GM20431 (cell line): ENCODE measurements at regions not wholly inside any gene's neighbourhood (a gene's known extent, or its start where the extent isn't known, plus 50 kb on each side); places are given as distances from the start of the nearest gene placed in this dataset.

Source experiments
- in situ Hi-C: fragments of 300-500 bp; cut with MseI, MboI; formaldehyde crosslinking; loops from one replicate; pipeline ENCODE4 v1.15.0; 2020; ENCODE audit warnings: low sequenced_read_pairs; ENCODE audit not compliant: unreplicated experiment

- in situ Hi-C loops: no loop called here
Measured at GRCh38 chr10:110430340-110431273, 67.1 kb upstream of the DUSP5 start.

GRCh38 chr10:110431659-110432058, 66.0 kb upstream of the DUSP5 start:
- in situ Hi-C loops: no loop called here

DNA sequence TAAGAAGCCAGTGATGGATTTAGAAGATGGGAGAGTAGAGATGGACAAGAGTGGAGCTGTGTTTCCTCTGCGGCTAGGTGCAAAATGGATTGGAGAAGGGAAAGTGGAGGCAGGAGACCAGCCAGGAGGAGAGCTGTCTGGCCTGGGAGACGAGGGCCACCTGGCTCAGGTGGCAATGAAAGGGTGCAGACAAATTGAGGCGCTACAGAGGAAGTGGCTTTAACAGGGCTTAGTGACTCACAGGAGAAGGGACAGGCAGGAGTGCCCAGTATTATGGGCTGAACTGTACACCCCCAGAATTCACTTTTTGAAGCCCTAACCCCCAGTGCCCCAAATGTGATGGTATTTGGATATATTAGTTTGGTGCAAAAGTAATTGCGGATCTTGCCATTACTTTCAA, 65.6 kb upstream of the DUSP5 start:
- in situ Hi-C loops: no loop called here

DNA sequence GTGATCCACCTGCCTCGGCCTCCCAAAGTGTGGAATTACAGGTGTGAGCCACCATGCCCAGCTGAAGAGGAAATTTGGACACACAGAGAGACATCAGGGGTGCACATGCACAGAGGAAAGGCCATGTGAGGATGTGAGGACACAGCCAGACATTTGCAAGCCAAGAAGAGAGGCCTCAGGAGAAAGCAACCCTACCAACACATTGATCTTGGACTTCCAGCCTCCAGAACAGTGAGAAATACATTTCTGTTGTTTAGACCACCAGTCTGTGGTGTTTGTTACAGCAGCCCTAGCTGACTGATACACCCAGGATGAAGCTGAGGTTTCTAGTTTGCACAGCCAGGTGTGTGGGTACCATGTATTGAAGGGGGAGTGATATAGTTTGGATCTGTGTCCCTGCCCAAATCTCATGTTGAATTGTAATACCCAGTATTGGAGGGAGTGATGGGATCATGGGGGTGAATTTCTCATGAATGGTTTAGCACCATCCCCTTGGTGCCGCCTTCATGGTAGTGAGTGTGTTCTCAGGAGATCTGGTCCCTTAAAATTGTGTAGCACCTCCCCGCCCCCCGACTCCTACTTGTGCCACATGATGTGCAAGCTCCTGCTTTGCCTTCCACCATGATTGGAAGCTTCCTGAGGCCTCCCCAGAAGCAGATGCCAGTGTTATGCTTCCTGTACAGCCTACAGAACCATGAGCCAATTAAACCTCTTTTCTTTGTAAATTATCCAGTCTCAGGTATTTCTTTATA, 64.7 kb upstream of the DUSP5 start:
- in situ Hi-C loops: no loop called here

DNA sequence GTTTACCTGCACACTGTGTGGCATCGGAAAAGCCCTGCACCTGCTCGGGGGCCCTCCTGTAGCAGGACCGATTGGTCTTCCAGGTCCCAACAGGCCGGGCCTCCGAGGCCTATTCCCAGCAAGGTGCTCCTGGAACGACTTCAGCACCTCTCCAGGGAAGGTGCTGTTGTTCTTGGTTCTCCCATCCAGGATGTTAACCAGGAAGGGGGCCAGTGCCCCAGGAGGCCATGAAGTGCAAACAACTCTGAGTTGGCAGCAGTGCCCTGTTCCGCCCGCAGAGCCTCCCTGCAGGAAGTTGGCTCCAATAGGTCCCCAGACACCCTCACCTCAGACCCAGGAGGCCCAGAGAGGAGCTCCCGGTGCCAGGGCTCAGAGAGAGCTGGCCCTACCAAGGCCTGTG, 64.0 kb upstream of the DUSP5 start:
- in situ Hi-C loops: no loop called here

DNA sequence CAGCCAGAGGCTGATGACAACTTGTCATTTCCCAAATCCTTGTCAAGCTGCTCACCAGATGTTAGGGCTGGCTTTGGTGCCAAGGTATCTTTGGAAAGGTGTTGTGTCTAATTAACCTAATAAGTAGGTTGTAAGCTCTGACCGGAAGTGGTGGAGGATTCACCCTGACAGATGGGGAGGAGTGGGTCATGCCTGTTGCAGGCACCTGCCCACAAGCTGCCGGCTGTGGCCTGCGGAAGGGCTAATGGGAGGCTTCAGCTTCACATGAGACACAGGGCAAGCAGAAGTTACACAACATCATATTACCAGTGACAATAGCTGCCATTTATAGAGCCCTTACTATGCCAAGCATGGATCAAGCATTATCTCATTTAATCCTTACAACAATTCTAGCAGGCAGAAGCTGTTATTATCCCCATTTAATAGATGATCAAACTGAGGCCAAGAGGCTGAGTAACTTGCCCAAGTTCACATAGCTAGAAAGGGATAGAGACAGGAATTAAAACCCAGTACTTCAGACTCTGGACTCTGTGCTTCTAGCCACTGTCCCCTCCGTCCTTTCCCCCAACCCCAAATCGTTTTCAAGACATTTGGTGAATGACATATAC, 63.1 kb upstream of the DUSP5 start:
- in situ Hi-C loops: no loop called here

DNA sequence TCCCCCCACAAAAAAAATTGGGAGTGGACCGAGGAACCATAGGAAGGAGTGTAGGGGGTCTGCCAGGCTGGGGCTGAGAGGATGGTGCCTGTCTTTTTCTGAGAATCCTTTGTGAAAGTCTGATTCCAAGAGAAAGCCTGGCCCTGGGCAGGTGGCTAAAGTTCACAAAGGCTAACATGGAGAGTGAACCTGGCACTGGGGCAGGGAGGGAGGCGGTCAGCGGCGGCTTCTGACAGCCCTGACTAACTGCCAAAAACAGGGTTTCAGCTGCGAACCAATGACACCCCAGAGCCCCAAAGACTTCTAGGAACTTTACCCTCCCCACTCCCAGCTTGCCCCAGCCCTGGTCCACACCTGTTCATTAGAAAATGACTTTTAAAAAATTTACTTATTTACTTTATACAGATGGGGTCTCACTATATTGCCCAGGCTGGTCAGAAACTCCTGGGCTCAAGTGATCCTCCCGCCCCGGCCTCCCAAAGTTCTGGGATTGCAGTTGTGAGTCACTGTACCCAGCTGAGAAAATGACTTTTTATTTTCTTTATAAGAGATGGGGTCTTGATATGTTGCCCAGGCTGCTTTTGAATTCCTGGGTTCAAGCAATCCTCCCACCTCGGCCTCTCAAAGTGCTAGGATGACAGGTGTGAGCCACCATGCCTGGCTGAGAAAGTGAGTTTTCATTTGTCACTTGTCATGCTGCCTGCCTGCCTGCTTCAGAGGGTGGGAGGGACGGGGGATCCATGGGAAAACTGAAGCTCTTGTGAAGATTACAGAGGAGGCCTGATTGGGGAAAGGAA, 61.0 kb upstream of the DUSP5 start:
- in situ Hi-C loops: no loop called here

DNA sequence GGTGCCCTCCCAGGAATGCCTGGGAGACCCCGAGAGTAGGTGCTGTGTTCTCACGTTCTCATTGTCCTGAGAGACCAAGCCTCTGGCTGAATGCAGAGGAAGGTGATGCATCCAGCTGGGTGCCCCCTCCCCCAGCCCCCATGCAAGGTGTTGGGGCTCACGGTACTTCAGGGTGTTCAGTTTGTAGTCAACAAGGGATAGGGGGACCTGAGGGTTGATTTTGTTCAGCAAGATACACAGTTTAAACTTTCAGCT, 60.4 kb upstream of the DUSP5 start:
- in situ Hi-C loops: no loop called here

DNA sequence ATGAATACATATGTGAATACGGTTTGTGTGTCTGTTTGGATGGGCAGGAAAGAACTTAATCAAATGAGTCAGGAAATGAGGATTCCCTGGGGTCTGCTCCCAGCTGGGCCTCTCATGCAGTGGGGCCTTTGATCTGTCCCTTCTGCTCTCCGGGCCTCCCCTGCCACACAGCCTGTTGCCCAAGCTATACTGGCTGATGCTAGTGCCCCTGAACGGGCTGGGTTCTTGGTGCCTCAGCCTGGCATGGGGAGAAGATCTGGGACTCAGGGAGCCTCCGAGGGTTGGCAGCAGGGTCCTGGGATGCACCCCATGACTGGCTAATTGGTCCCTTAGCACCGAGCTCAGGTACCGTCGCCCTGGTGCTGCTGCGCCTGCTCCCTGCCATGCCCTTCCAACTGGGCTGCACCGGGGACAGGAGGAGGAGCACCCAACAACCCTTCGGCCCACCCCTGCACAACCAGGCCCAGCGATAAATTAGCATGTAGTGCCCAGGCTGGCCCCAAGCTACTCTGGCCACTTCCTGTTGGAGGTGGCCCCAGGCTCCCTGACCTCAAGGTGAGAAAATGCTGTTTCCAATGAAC, 59.9 kb upstream of the DUSP5 start:
- in situ Hi-C loops: no loop called here

DNA sequence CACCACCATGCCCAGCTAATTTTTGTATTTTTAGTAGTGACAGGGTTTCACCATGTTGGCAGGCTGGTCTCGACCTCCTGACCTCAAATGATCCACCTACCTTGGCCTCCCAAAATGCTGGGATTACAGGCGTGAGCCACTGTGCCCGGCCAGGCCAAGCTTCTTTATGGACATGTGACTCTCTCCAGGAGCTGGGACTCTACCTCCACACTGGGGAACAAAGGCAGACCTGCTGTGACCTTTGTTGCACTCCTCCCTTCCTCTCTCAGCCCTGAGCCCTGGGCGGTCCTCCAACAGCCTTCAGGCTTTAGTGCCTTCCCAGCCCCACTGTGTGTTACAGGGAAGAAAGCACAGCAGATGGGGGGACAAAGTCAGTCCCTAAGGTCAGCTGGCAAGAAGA, 55.0 kb upstream of the DUSP5 start:
- in situ Hi-C loops: no loop called here

DNA sequence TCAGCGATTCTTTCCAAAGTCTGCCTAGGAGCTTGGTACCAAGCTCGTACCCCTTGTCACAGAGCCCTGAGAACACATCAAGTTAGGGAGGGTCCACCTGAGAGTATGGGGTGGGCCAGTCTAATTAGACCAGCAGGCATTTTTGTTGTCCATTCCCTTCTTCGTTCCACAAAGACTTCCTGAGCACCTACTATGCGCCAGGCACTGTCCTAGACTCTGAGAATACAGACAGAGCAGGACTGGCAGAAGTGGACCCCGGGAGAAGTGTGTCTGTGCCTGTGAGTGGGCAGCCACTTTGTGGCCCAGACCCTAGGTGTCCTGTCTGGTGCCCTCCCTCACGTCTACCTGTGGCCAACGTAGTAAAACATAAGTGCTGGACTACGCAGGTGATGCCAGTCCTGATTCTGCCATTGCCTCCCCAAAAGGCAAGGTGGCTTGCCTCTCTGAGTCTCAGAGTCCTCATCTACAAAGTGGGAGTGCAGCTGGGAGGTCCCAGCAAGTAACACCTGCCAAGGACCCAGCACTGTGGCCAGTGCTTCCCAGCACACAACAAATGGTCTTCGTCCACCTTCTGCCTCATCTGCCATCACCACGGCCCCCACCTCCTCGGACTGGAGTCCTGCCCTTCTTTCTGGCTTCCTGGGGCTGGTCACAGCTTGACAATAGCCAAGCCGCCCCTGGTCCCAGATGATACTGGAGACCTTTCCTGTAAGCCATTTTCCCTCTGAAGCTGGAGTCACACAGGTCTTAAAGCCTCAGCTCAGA, 54.3 kb upstream of the DUSP5 start:
- in situ Hi-C loops: no loop called here

DNA sequence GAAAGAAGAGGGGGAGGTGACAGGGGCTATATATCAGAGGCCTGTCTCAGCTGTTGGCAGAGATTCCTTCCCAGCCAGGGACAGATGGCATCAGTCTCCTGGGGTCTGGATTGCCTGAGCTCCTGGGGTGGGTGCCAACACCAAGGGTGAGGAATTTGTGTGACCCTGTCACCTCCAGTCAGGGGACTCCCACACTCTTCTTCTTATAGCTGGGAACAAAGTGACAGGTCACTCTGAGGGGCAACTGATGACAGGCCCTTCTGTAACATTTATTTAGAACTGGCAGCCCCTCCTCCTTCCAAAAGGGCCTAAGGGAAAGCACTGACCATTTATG, 53.7 kb upstream of the DUSP5 start:
- in situ Hi-C loops: no loop called here

DNA sequence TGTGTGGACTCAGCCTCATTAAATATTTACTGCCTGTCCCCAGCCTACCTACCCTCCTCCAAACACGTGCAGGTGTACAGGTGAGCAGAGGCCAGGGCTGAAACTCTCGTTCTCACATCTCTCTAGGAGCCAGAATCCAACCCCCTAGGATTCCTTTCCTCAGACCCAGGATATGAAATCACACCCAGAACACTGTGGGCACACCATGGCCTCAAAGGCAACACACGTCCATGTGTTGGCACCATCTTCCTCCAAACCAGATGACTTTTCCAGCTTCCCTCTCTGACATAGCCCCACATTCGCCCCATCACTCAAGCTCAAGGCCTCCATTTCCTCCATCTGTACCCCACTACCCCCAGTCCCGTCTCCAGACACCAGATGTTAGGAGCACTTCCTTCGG, 51.8 kb upstream of the DUSP5 start:
- in situ Hi-C loops: no loop called here

GRCh38 chr10:110446277-110446676, 51.4 kb upstream of the DUSP5 start:
- in situ Hi-C loops: no loop called here

GRCh38 chr10:110446954-110447608, 50.6 kb upstream of the DUSP5 start:
- in situ Hi-C loops: no loop called here

DNA sequence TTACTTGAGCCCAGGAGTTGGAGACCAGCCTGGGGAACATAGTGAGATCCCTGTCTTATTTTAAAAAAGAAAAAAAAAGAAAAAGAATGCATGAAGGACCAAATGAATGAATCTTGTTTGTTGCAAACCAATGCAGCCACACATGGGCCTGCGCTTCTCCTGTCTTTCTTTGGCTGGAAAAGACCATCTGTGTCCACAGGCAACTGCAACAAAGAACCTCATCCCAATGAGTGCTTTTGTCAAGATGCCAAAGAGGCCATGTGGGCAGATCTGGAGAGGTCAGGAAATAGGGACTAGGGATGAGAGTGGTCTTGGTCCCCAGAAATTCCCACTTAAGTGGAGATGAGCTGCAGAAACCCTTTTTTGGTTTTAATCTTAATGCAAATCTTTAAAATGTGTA, 49.8 kb upstream of the DUSP5 start:
- in situ Hi-C loops: no loop called here
